Activated naive CD4-positive, alpha-beta T cell treated with anti-CD3 and anti-CD28 coated beads for 36 hours (primary cell): ENCODE measurements at regions not wholly inside any gene's neighbourhood (a gene's known extent, or its start where the extent isn't known, plus 50 kb on each side); places are given as distances from the start of the nearest gene placed in this dataset.
"Not testable (repeated sequence)": the region's sequence is repeated elsewhere in the genome, so short reads cannot be mapped to it uniquely, and the experiment has no call there.

Source experiments
- CTCF ChIA-PET: fragments of 350-600 bp; sonication (Branson Sonifier 250); formaldehyde crosslinking; loops from one replicate; lab custom pipeline; 2021; ENCODE audit warnings: antibody characterized with exemption; lab: Charles Lee
- DNase-seq: peaks from one replicate; pipeline ENCODE4 v3.0.0-alpha.2; 2020
- H3K27ac Mint-ChIP-seq: one replicate; pipeline ENCODE4 v1.8.0; 2021; ENCODE audit warnings: mild to moderate bottlenecking, mixed read lengths
- H3K27me3 Mint-ChIP-seq: one replicate; pipeline ENCODE4 v1.8.0; 2021; ENCODE audit warnings: low read depth, mixed read lengths
- H3K36me3 Mint-ChIP-seq: one replicate; pipeline ENCODE4 v1.8.0; 2021; ENCODE audit warnings: low read depth, mixed read lengths
- H3K4me1 Mint-ChIP-seq: one replicate; pipeline ENCODE4 v1.8.0; 2021; ENCODE audit warnings: low read depth, mixed read lengths
- H3K4me3 Mint-ChIP-seq: one replicate; pipeline ENCODE4 v1.8.0; 2021; ENCODE audit warnings: mild to moderate bottlenecking, moderate library complexity, mixed read lengths
- H3K9me3 Mint-ChIP-seq: one replicate; pipeline ENCODE4 v1.8.0; 2021; ENCODE audit warnings: mixed read lengths
- intact Hi-C: fragments of 100-400 bp; cut with micrococcal nuclease; formaldehyde crosslinking; loops from one replicate; pipeline ENCODE4 v1.15.1; 2023

GRCh38 chr13:109331898-109332297 lies 454.5 kb downstream of the IRS2 start:
- DNase-seq: no peak
- H3K36me3 Mint-ChIP-seq: no peaks in the 10 kb centered on the region
- intact Hi-C loops: no loop called here
- no peak overlapping the region for H3K4me3 Mint-ChIP-seq
- H3K4me1 Mint-ChIP-seq: no peaks in the 10 kb centered on the region
- H3K27ac Mint-ChIP-seq: no peak overlapping the region
- peaks cover 15% of the 10 kb centered on the region for H3K27me3 Mint-ChIP-seq
- H3K9me3 Mint-ChIP-seq: no peaks in the 10 kb centered on the region
- CTCF ChIA-PET: no interaction called here

GRCh38 chr13:109331011-109331433 lies 455.4 kb downstream of the IRS2 start:
- H3K4me3 Mint-ChIP-seq: no peak overlapping the region
- peaks cover 10% of the 10 kb centered on the region for H3K27me3 Mint-ChIP-seq
- H3K27ac Mint-ChIP-seq: no peak overlapping the region
- intact Hi-C loops: no loop called here
- H3K9me3 Mint-ChIP-seq: no peaks in the 10 kb centered on the region
- H3K4me1 Mint-ChIP-seq: no peaks in the 10 kb centered on the region
- no peaks in the 10 kb centered on the region for H3K36me3 Mint-ChIP-seq
- DNase-seq: no peak
- CTCF ChIA-PET: no interaction called here

- H3K36me3 Mint-ChIP-seq: no peaks in the 10 kb centered on the region
- CTCF ChIA-PET: no interaction called here
- H3K9me3 Mint-ChIP-seq: no peaks in the 10 kb centered on the region
- DNase-seq: no peak
- intact Hi-C loops: no loop called here
- no peak overlapping the region for H3K4me3 Mint-ChIP-seq
- H3K27me3 Mint-ChIP-seq: peaks cover 7% of the 10 kb centered on the region
- H3K4me1 Mint-ChIP-seq: no peaks in the 10 kb centered on the region
- H3K27ac Mint-ChIP-seq: no peak overlapping the region
Observed at GRCh38 chr13:109330123-109330522, 456.3 kb downstream of the IRS2 start.

- Mint-ChIP-seq H3K36me3 (no peaks in the 10 kb centered on the region), H3K4me1 (no peaks in the 10 kb centered on the region), H3K27ac (no peak overlapping the region), H3K4me3 (no peak overlapping the region), H3K9me3 (no peaks in the 10 kb centered on the region), H3K27me3 (peaks cover 7% of the 10 kb centered on the region)
- no peak for DNase-seq
- CTCF ChIA-PET: no interaction called here
- intact Hi-C loops: no loop called here
Observed at GRCh38 chr13:109329175-109329574, 457.2 kb downstream of the IRS2 start.

- H3K9me3 Mint-ChIP-seq: no peaks in the 10 kb centered on the region
Observed at GRCh38 chr13:109326601-109327000, 459.8 kb downstream of the IRS2 start.

GRCh38 chr13:109323338-109323737 lies 463.0 kb downstream of the IRS2 start:
- Mint-ChIP-seq H3K4me1 (no peaks in the 10 kb centered on the region), H3K4me3 (no peak overlapping the region), H3K36me3 (no peaks in the 10 kb centered on the region), H3K9me3 (no peaks in the 10 kb centered on the region), H3K27me3 (peaks cover 7% of the 10 kb centered on the region), H3K27ac (no peak overlapping the region)
- CTCF ChIA-PET: no interaction called here
- intact Hi-C loops: no loop called here
- no peak for DNase-seq

More at GRCh38 chr13:109326601-109327000, 459.8 kb downstream of the IRS2 start:
- intact Hi-C loops: no loop called here
- DNase-seq: no peak
- CTCF ChIA-PET: no interaction called here
- H3K27me3 Mint-ChIP-seq: peaks cover 2% of the 10 kb centered on the region
- H3K36me3 Mint-ChIP-seq: no peaks in the 10 kb centered on the region
- no peak overlapping the region for H3K27ac Mint-ChIP-seq
- no peak overlapping the region for H3K4me3 Mint-ChIP-seq
- H3K4me1 Mint-ChIP-seq: no peaks in the 10 kb centered on the region

- H3K36me3 Mint-ChIP-seq: no peaks in the 10 kb centered on the region
- H3K4me3 Mint-ChIP-seq: no peak overlapping the region
- no peaks in the 10 kb centered on the region for H3K9me3 Mint-ChIP-seq
- no peak for DNase-seq
- no peaks in the 10 kb centered on the region for H3K4me1 Mint-ChIP-seq
- intact Hi-C loops: no loop called here
- H3K27me3 Mint-ChIP-seq: peaks cover 8% of the 10 kb centered on the region
- H3K27ac Mint-ChIP-seq: no peak overlapping the region
- CTCF ChIA-PET: no interaction called here
Observed at GRCh38 chr13:109318945-109319590, 467.3 kb downstream of the IRS2 start.

- Mint-ChIP-seq H3K4me3 (no peak overlapping the region), H3K36me3 (no peaks in the 10 kb centered on the region), H3K9me3 (no peaks in the 10 kb centered on the region), H3K4me1 (no peaks in the 10 kb centered on the region), H3K27ac (no peak overlapping the region), H3K27me3 (peaks cover 6% of the 10 kb centered on the region)
- no peak for DNase-seq
- CTCF ChIA-PET: no interaction called here
- intact Hi-C loops: no loop called here
Observed at GRCh38 chr13:109315481-109315880, 470.9 kb downstream of the IRS2 start.

GRCh38 chr13:109314101-109314500 lies 472.3 kb downstream of the IRS2 start:
- H3K9me3 Mint-ChIP-seq: no peaks in the 10 kb centered on the region
- H3K27me3 Mint-ChIP-seq: peaks cover 2% of the 10 kb centered on the region
- no peak for DNase-seq
- intact Hi-C loops: no loop called here
- H3K4me1 Mint-ChIP-seq: no peaks in the 10 kb centered on the region
- H3K36me3 Mint-ChIP-seq: no peaks in the 10 kb centered on the region
- no peak overlapping the region for H3K4me3 Mint-ChIP-seq
- CTCF ChIA-PET: no interaction called here
- no peak overlapping the region for H3K27ac Mint-ChIP-seq

- CTCF ChIA-PET: interaction anchor here (0.6 kb wide), 1 partner anchor 1149 kb away, joined by 4 read pairs; no protein-coding TSS in a partner anchor
- H3K27ac Mint-ChIP-seq: no peak overlapping the region
- H3K36me3 Mint-ChIP-seq: no peaks in the 10 kb centered on the region
- no peaks in the 10 kb centered on the region for H3K27me3 Mint-ChIP-seq
- DNase-seq: no peak
- no peaks in the 10 kb centered on the region for H3K9me3 Mint-ChIP-seq
- H3K4me1 Mint-ChIP-seq: no peaks in the 10 kb centered on the region
- H3K4me3 Mint-ChIP-seq: no peak overlapping the region
- intact Hi-C loops: no loop called here
Observed at GRCh38 chr13:109312399-109312798, 474.0 kb downstream of the IRS2 start.

GRCh38 chr13:109311431-109311976 lies 474.9 kb downstream of the IRS2 start:
- H3K4me1 Mint-ChIP-seq, intact Hi-C loops, H3K27ac Mint-ChIP-seq, H3K36me3 Mint-ChIP-seq, H3K9me3 Mint-ChIP-seq, H3K27me3 Mint-ChIP-seq, H3K4me3 Mint-ChIP-seq, CTCF ChIA-PET, DNase-seq: not testable (repeated sequence)

GRCh38 chr13:109309625-109310363 lies 476.6 kb downstream of the IRS2 start:
- DNase-seq: no peak
- CTCF ChIA-PET: no interaction called here
- intact Hi-C loops: no loop called here
- no peaks in the 10 kb centered on the region for H3K4me1 Mint-ChIP-seq
- no peaks in the 10 kb centered on the region for H3K9me3 Mint-ChIP-seq
- no peaks in the 10 kb centered on the region for H3K36me3 Mint-ChIP-seq
- H3K4me3 Mint-ChIP-seq: no peak overlapping the region
- H3K27me3 Mint-ChIP-seq: no peaks in the 10 kb centered on the region
- no peak overlapping the region for H3K27ac Mint-ChIP-seq

GRCh38 chr13:109307027-109307426 lies 479.4 kb downstream of the IRS2 start:
- H3K36me3 Mint-ChIP-seq: no peaks in the 10 kb centered on the region
- H3K9me3 Mint-ChIP-seq: no peaks in the 10 kb centered on the region
- CTCF ChIA-PET: interaction anchor here (0.8 kb wide), 1 partner anchor 177 kb away, joined by 3 read pairs; no protein-coding TSS in a partner anchor
- no peaks in the 10 kb centered on the region for H3K27me3 Mint-ChIP-seq
- no peak overlapping the region for H3K27ac Mint-ChIP-seq
- DNase-seq: no peak
- intact Hi-C loops: no loop called here
- no peak overlapping the region for H3K4me3 Mint-ChIP-seq
- H3K4me1 Mint-ChIP-seq: no peaks in the 10 kb centered on the region
